OCI-LY3 (cell line): ENCODE measurements at regions not wholly inside any gene's neighbourhood (a gene's known extent, or its start where the extent isn't known, plus 50 kb on each side); places are given as distances from the start of the nearest gene placed in this dataset.

Experiments used
- H2AFZ ChIP-seq: fragments of 200-600, 300-600 bp; shearing (Covaris generic); 2 replicates; pipeline ENCODE4 v1.6.0; 2014; ENCODE audit warnings: antibody characterized with exemption, low read depth, low read length
- H3K27ac ChIP-seq: fragments of 200-600, 300-600 bp; sonication (generic); 2 replicates; pipeline ENCODE4 v1.5.1; 2014; ENCODE audit warnings: mild to moderate bottlenecking, low read length, moderate library complexity, mixed read lengths
- H3K27me3 ChIP-seq: fragments of 200-600, 300-600 bp; sonication (generic); 2 replicates; pipeline ENCODE4 v1.6.1; 2014; ENCODE audit warnings: low read depth, low read length, mixed read lengths
- H3K36me3 ChIP-seq: fragments of 200-600, 300-600 bp; sonication (generic); replicated peaks from 2 replicates; pipeline ENCODE3; 2014; ENCODE audit warnings: low read depth, low read length, mixed read lengths
- H3K4me1 ChIP-seq: fragments of 300-600, 200-600 bp; sonication (generic); 2 replicates; pipeline ENCODE4 v1.6.1; 2014; ENCODE audit warnings: low read length, mixed read lengths
- H3K4me2 ChIP-seq: fragments of 200-600, 300-600 bp; sonication (generic); 2 replicates; pipeline ENCODE4 v1.6.1; 2014; ENCODE audit warnings: low read length, mixed read lengths
- H3K4me3 ChIP-seq: fragments of 300-600, 200-600 bp; sonication (generic); 2 replicates; pipeline ENCODE4 v1.5.1; 2014; ENCODE audit warnings: antibody characterized with exemption, mild to moderate bottlenecking, low read length, moderate library complexity
- H3K79me2 ChIP-seq: fragments of 300-600, 200-600 bp; shearing (Covaris generic); 2 replicates; pipeline ENCODE4 v1.6.1; 2014; ENCODE audit warnings: mild to moderate bottlenecking, low read length, mixed read lengths
- H3K9ac ChIP-seq: fragments of 300-600, 200-600 bp; shearing (Covaris generic); 2 replicates; pipeline ENCODE4 v1.6.0; 2014; ENCODE audit warnings: mild to moderate bottlenecking, low read length, moderate library complexity
- H3K9me3 ChIP-seq: fragments of 200-600, 300-600 bp; shearing (Covaris generic); 2 replicates; pipeline ENCODE4 v1.6.1; 2014; ENCODE audit warnings: low read length, mixed read lengths; ENCODE audit not compliant: insufficient read depth
- H4K20me1 ChIP-seq: fragments of 200-600, 300-600 bp; sonication (generic); 2 replicates; pipeline ENCODE4 v1.6.1; 2016; ENCODE audit warnings: low read length, mixed read lengths; ENCODE audit not compliant: insufficient read depth
- EZH2phosphoT487 ChIP-seq: fragments of 200-600 bp; shearing (Covaris generic); IDR thresholded peaks from 2 replicates; pipeline ENCODE4 v1.6.1; 2018; ENCODE audit warnings: antibody characterized with exemption, mixed run types, low read depth
- TF ChIP-seq, protein P1 (sequence below): fragments of 200-600, 300-600 bp; sonication (generic); IDR thresholded peaks from 2 replicates; pipeline ENCODE4 v1.5.1; 2014; ENCODE audit warnings: antibody characterized with exemption, low read length, low read depth

DNA sequence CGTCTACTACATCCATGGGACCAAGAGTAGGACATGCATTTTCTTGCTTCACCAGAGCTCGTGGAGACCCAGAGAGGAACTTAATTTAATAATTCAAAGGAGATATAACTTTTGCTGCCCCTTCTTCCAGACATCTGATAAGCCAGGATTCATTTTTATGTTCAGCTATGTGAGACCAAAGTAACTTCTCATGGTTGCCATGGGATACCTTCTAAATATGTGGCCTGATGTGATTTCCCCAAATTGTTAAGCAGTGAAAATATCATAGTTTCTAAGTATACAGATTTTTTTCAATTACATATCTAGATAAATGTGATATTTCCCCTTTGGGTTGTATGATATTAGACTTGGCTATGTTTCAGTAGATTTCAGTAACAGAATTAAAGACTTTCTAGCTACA is 185.5 kb upstream of the FN1 start:
- Histone ChIP-seq H3K9ac (no peak overlapping the region), H2AFZ (no peak overlapping the region), H3K27me3 (no peaks in the 10 kb centered on the region), H3K27ac (no peak overlapping the region), H3K9me3 (no peaks in the 10 kb centered on the region), H3K4me2 (no peak overlapping the region), H3K4me3 (no peak overlapping the region), H3K36me3 (no peaks in the 10 kb centered on the region), H4K20me1 (no peaks in the 10 kb centered on the region), H3K4me1 (peaks cover 15% of the 10 kb centered on the region), H3K79me2 (no peaks in the 10 kb centered on the region)
- TF ChIP-seq EZH2phosphoT487 = no peak
- TF ChIP-seq, protein P1, sequence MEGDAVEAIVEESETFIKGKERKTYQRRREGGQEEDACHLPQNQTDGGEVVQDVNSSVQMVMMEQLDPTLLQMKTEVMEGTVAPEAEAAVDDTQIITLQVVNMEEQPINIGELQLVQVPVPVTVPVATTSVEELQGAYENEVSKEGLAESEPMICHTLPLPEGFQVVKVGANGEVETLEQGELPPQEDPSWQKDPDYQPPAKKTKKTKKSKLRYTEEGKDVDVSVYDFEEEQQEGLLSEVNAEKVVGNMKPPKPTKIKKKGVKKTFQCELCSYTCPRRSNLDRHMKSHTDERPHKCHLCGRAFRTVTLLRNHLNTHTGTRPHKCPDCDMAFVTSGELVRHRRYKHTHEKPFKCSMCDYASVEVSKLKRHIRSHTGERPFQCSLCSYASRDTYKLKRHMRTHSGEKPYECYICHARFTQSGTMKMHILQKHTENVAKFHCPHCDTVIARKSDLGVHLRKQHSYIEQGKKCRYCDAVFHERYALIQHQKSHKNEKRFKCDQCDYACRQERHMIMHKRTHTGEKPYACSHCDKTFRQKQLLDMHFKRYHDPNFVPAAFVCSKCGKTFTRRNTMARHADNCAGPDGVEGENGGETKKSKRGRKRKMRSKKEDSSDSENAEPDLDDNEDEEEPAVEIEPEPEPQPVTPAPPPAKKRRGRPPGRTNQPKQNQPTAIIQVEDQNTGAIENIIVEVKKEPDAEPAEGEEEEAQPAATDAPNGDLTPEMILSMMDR = no peak

DNA sequence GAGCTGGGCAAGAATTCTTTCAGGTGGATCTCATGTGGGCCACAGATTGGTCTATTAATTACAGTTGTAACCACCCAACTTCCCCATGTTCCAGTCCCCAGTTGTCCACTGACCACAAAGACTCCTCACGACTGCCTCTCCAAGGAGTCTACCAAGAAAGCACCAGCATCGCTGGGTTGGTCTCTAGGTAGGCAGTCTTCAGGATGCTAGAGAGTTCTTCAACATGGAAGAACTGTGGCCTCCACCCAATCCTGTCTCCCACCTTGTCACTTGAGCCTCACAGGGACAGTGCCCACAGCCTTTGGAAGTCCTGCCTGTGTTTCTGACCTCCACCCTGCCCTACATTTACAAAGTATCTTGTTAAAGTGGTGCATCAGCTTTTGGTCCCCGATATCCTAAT is 184.7 kb upstream of the FN1 start:
- peaks cover 15% of the 10 kb centered on the region for H3K4me1 ChIP-seq
- H3K4me3 ChIP-seq = no peak overlapping the region
- no peaks in the 10 kb centered on the region for H3K27me3 ChIP-seq
- TF ChIP-seq, protein P1 = no peak
- TF ChIP-seq EZH2phosphoT487 = no peak
- no peak overlapping the region for H3K27ac ChIP-seq
- H3K9me3 ChIP-seq = no peaks in the 10 kb centered on the region
- H2AFZ ChIP-seq = peak overlapping the region; percentile 74; the same call in 1 of the 2 replicates
- H3K4me2 ChIP-seq = peak overlapping the region; percentile 60; the same call in 1 of the 2 replicates
- no peak overlapping the region for H3K9ac ChIP-seq
- no peaks in the 10 kb centered on the region for H3K36me3 ChIP-seq
- no peaks in the 10 kb centered on the region for H3K79me2 ChIP-seq
- no peaks in the 10 kb centered on the region for H4K20me1 ChIP-seq

DNA sequence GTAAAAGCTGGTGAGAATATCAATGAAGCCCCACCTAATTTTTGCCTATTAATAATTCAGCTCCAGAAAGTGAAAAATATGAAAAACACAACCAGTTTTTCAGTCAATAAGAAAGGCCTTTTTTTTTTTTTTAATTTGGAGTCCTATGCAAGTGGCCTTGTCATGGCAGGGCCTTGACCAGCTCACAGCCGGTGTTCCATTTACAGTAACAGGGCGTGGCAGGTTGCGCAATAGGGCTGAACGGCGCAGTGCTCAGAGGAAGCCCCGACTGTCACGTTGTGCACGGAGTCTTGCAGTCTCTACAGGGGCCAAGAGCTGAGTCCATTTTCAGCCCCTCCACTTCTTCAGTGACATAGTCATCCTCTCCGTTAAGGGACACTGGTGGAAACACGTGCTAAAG is 184.1 kb upstream of the FN1 start:
- Histone ChIP-seq H3K36me3 (no peaks in the 10 kb centered on the region), H3K4me2 (peak overlapping the region; percentile 60), H3K27me3 (no peaks in the 10 kb centered on the region), H2AFZ (peak overlapping the region; percentile 74), H3K9ac (no peak overlapping the region), H3K4me3 (peak overlapping the region; percentile 60), H3K27ac (no peak overlapping the region), H3K9me3 (no peaks in the 10 kb centered on the region), H3K79me2 (no peaks in the 10 kb centered on the region), H4K20me1 (no peaks in the 10 kb centered on the region), H3K4me1 (peaks cover 15% of the 10 kb centered on the region)
- TF ChIP-seq, protein P1 = no peak
- no peak for TF ChIP-seq EZH2phosphoT487

DNA sequence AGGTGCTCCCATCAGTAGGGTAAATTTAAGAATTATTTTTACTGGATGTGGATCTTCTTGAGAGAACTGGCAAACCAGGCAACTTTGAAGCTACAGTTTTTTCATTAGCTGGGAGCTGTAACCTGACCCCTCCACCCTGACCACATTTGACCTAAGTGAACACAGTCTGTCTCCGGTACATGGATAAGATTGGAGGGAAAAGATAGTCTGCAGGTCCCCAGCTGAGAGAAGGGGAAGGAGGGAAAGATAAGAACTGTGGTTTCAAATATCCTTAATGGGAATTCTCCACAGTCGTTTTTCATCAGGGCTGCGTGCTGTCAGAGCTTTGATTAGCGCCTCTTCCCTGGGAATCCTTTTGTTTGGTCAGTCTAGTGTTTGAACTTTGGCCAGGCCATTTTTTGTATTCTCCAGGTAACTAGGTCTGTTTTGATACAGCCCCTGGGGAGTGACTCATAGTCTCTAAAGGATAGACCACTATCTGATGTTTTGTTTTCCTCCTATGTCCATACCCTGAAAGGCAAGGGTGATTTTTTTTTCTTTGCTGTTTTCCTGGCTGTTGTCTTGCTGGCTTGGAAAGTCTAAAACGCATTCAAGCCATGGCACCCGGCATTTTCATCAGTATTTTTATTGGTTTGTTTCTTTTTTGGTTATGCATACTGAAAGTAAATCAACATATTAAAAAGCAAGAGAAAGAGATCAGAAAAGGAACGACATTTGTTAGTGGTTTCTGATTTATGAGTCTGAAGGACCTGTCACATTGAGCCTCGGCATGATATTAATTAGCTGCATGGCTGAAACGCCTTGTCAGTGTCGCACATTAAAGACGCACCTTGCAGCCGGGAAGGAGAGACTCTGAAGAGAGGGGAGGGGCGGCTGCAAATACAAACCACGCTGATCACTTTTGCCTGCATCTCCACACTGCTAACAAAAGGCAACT is 183.4 kb upstream of the FN1 start:
- no peaks in the 10 kb centered on the region for H4K20me1 ChIP-seq
- no peaks in the 10 kb centered on the region for H3K36me3 ChIP-seq
- no peaks in the 10 kb centered on the region for H3K9me3 ChIP-seq
- peak overlapping the region; percentile 60 for H3K4me2 ChIP-seq
- TF ChIP-seq EZH2phosphoT487 = no peak
- TF ChIP-seq, protein P1 = no peak
- H2AFZ ChIP-seq = peak overlapping the region; percentile 74
- H3K27me3 ChIP-seq = no peaks in the 10 kb centered on the region
- peaks cover 15% of the 10 kb centered on the region for H3K4me1 ChIP-seq
- H3K27ac ChIP-seq = no peak overlapping the region
- peak overlapping the region; percentile 60 for H3K4me3 ChIP-seq
- H3K9ac ChIP-seq = no peak overlapping the region
- no peaks in the 10 kb centered on the region for H3K79me2 ChIP-seq
